ENCODE measurements at regions not wholly inside any gene's neighbourhood (a gene's known extent, or its start where the extent isn't known, plus 50 kb on each side); places are given as distances from the start of the nearest gene placed in this dataset.
"Not testable (repeated sequence)": the region's sequence is repeated elsewhere in the genome, so short reads cannot be mapped to it uniquely, and the experiment has no call there.

DNA sequence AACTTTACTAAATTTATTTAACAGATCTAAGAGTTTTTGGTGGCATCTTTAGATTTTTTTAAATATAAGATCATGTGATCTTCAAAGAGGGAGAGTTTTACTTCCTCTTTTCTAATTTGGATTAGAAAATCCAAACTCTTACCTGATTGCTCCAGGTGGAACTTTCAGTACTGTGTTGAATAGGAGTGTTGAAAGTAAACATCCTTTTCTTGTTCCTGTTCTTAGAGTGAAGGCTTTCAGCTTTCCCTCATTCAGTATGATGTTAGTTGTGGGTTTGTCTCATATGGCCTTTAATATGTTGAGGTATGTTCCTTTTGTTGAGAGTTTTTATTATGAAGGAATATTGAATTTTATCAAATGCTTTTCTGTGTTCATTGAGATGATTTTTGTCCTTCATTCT is 650.0 kb upstream of the SGCD start:
- Histone ChIP-seq H3K36me3 (ENCODE audit: control insufficient read depth, insufficient read depth, low read length) (no peaks in the 10 kb centered on the region), H3K27ac (ENCODE audit: low read depth, low read length, severe bottlenecking) (no peak overlapping the region), H3K9me3 (ENCODE audit: control insufficient read depth, low read length) (no peaks in the 10 kb centered on the region), H3K4me1 (ENCODE audit: control insufficient read depth, insufficient read depth, low read length, poor library complexity, severe bottlenecking) (no peaks in the 10 kb centered on the region), H3K4me3 (ENCODE audit: extremely low read depth, insufficient read depth, low read length, poor library complexity, severe bottlenecking) (no peak overlapping the region)

DNA sequence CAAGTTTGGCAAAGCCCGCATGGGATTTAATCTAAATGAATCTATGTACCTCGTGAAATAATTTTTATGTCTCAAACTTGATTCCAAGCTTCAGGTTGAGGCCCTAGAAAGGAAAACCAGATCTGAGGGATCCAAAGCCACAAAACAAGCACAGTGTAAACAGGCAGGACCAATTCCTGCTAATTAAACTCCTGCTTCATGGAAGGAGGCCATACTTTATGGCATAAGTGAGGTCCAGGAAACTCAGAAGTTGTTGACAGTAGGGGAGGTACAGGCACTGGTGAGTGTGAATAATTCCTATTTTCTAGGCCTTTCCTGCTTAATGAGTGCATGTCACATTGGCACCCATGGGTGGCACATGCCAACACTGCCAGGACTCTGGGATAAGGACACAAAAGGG is 648.6 kb upstream of the SGCD start:
- Histone ChIP-seq H3K4me3 (ENCODE audit: extremely low read depth, insufficient read depth, low read length, poor library complexity, severe bottlenecking) (no peak overlapping the region), H3K36me3 (ENCODE audit: control insufficient read depth, insufficient read depth, low read length) (no peaks in the 10 kb centered on the region), H3K4me1 (ENCODE audit: control insufficient read depth, insufficient read depth, low read length, poor library complexity, severe bottlenecking) (no peaks in the 10 kb centered on the region), H3K27ac (ENCODE audit: low read depth, low read length, severe bottlenecking) (no peak overlapping the region), H3K9me3 (ENCODE audit: control insufficient read depth, low read length) (no peaks in the 10 kb centered on the region)
- 90% methylated on average over 1 of the region's 2 CpGs; no CpG with 5 or more reads in 1 of the 2 experiments for WGBS, 2 experiments (ENCODE audit: insufficient coverage in 2 of 2)

DNA sequence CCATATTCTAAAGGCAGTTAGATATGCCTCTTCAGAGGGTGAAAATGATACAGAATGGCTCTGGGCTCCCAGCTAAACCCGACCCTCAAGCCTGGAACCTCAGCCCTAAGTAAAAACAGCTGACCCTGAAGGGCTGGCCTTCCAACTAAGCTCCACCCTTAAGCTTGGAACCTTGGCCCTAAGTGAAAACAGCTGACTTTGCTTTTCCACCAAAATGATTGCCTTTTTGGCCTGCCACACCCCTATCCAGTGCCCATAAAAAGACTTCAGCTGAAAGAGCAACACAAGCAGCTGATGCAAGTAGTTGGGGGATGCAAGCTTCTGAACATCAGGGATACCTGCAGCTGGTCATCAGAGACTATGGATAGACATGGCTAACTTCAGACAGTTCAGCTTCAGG is 647.4 kb upstream of the SGCD start:
- Histone ChIP-seq H3K36me3 (ENCODE audit: control insufficient read depth, insufficient read depth, low read length) (no peaks in the 10 kb centered on the region), H3K27ac (ENCODE audit: low read depth, low read length, severe bottlenecking) (no peak overlapping the region), H3K4me3 (ENCODE audit: extremely low read depth, insufficient read depth, low read length, poor library complexity, severe bottlenecking) (no peak overlapping the region), H3K4me1 (ENCODE audit: control insufficient read depth, insufficient read depth, low read length, poor library complexity, severe bottlenecking) (no peaks in the 10 kb centered on the region), H3K9me3 (ENCODE audit: control insufficient read depth, low read length) (no peaks in the 10 kb centered on the region)
- WGBS, 2 experiments (ENCODE audit: insufficient coverage in 2 of 2) = 80% methylated on average over 1 of the region's 1 CpG; no CpG with 5 or more reads in 1 of the 2 experiments

GRCh38 chr5:155684417-155684816 is 642.5 kb upstream of the SGCD start:
- Histone ChIP-seq H3K4me1 (ENCODE audit: control insufficient read depth, insufficient read depth, low read length, poor library complexity, severe bottlenecking) (no peaks in the 10 kb centered on the region), H3K9me3 (ENCODE audit: control insufficient read depth, low read length) (no peaks in the 10 kb centered on the region), H3K36me3 (ENCODE audit: control insufficient read depth, insufficient read depth, low read length) (no peaks in the 10 kb centered on the region), H3K4me3 (ENCODE audit: extremely low read depth, insufficient read depth, low read length, poor library complexity, severe bottlenecking) (no peak overlapping the region), H3K27ac (ENCODE audit: low read depth, low read length, severe bottlenecking) (no peak overlapping the region)

DNA sequence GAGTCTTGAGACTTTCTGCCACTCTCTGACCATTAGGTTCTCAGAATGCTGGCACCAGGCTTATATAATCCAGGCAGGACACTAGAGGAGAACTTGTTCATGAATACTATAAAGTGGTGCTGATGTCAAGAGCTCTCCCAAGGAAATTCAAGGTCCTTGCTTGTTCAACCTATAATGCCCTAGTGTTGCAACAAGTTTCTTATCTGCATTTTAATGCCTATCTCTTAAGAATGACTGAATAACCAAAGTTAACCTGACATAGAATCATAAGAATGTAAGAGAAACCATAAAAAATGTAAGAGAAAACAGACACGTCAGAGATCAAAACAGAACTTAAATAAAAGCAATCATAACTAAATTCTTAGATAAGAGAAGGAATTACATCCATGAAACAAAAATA is 640.8 kb upstream of the SGCD start:
- H3K4me3 ChIP-seq (ENCODE audit: extremely low read depth, insufficient read depth, low read length, poor library complexity, severe bottlenecking) = no peak overlapping the region
- H3K9me3 ChIP-seq (ENCODE audit: control insufficient read depth, low read length) = no peaks in the 10 kb centered on the region
- no peaks in the 10 kb centered on the region for H3K4me1 ChIP-seq (ENCODE audit: control insufficient read depth, insufficient read depth, low read length, poor library complexity, severe bottlenecking)
- H3K27ac ChIP-seq (ENCODE audit: low read depth, low read length, severe bottlenecking) = no peak overlapping the region
- WGBS, 2 experiments (ENCODE audit: insufficient coverage in 2 of 2) = no CpG with 5 or more reads among the region's 1 CpG
- H3K36me3 ChIP-seq (ENCODE audit: control insufficient read depth, insufficient read depth, low read length) = no peaks in the 10 kb centered on the region

DNA sequence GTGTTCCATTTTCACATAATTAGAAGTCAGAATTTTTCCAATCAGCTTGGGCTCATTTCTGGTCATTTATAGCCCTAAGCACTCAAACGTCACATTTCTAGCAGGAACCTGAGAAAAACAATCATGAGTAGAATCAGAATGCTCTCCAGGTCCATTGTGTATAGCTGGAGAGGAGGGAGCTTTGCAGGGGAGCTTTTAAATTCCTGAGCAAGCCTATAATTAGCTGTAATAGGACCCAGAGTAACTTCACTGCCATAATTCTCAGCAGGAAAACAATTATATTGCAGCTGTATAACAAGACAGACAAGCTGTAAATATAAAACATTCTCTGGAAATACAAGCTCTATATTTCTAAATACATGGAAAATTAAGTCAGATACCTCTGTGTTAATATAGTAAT is 637.6 kb upstream of the SGCD start:
- H3K27ac ChIP-seq (ENCODE audit: low read depth, low read length, severe bottlenecking) = no peak overlapping the region
- no peak overlapping the region for H3K4me3 ChIP-seq (ENCODE audit: extremely low read depth, insufficient read depth, low read length, poor library complexity, severe bottlenecking)
- H3K36me3 ChIP-seq (ENCODE audit: control insufficient read depth, insufficient read depth, low read length) = no peaks in the 10 kb centered on the region
- 100% methylated on average over 1 of the region's 1 CpG; no CpG with 5 or more reads in 1 of the 2 experiments for WGBS, 2 experiments (ENCODE audit: insufficient coverage in 2 of 2)
- H3K4me1 ChIP-seq (ENCODE audit: control insufficient read depth, insufficient read depth, low read length, poor library complexity, severe bottlenecking) = no peaks in the 10 kb centered on the region
- no peaks in the 10 kb centered on the region for H3K9me3 ChIP-seq (ENCODE audit: control insufficient read depth, low read length)

DNA sequence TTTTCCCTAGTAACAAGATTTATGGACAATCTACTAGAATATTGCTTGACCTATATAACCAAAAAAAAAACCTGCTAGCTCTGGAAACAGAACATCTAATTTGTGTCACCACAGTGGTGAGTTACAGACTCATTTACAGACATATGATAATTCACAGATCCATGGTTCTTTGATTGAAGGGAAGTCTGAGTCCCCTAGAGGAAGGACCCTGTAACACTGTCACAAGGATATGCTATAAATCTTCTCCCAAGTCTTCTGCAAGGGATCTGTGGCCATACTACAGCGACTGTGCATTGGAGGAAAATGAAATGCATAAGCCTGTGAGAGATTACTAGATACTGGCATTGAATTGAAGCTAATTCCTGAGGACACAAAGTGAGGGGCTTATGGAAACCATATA is 630.6 kb upstream of the SGCD start:
- Histone ChIP-seq H3K9me3 (ENCODE audit: control insufficient read depth, low read length) (no peaks in the 10 kb centered on the region), H3K36me3 (ENCODE audit: control insufficient read depth, insufficient read depth, low read length) (no peaks in the 10 kb centered on the region), H3K4me3 (ENCODE audit: extremely low read depth, insufficient read depth, low read length, poor library complexity, severe bottlenecking) (no peak overlapping the region), H3K4me1 (ENCODE audit: control insufficient read depth, insufficient read depth, low read length, poor library complexity, severe bottlenecking) (no peaks in the 10 kb centered on the region), H3K27ac (ENCODE audit: low read depth, low read length, severe bottlenecking) (no peak overlapping the region)
- 78 to 80% methylated on average over 1 of the region's 1 CpG for WGBS, 2 experiments (ENCODE audit: insufficient coverage in 2 of 2)

DNA sequence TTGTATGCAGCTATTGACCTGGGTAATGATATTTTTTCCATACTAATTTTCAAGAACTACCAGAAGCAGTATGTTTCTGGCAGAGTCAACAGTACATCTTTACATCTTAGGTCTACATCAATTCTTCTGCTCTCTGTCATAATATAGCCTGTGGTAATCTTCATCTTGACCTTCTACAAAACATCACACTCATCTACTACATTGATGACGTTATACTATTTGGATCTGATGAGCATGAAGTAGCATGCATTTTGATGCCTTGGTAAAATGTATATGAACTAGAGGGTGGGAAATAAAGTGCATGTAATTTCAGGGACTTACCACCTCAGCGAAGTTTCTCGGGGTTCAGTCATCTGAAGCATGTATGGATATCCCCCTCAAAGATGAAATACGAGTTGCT is 629.7 kb upstream of the SGCD start:
- Histone ChIP-seq H3K36me3 (ENCODE audit: control insufficient read depth, insufficient read depth, low read length) (no peaks in the 10 kb centered on the region), H3K27ac (ENCODE audit: low read depth, low read length, severe bottlenecking) (no peak overlapping the region), H3K4me1 (ENCODE audit: control insufficient read depth, insufficient read depth, low read length, poor library complexity, severe bottlenecking) (no peaks in the 10 kb centered on the region), H3K9me3 (ENCODE audit: control insufficient read depth, low read length) (no peaks in the 10 kb centered on the region), H3K4me3 (ENCODE audit: extremely low read depth, insufficient read depth, low read length, poor library complexity, severe bottlenecking) (no peak overlapping the region)
- 84% methylated on average over 3 of the region's 4 CpGs; no CpG with 5 or more reads in 1 of the 2 experiments for WGBS, 2 experiments (ENCODE audit: insufficient coverage in 2 of 2)

DNA sequence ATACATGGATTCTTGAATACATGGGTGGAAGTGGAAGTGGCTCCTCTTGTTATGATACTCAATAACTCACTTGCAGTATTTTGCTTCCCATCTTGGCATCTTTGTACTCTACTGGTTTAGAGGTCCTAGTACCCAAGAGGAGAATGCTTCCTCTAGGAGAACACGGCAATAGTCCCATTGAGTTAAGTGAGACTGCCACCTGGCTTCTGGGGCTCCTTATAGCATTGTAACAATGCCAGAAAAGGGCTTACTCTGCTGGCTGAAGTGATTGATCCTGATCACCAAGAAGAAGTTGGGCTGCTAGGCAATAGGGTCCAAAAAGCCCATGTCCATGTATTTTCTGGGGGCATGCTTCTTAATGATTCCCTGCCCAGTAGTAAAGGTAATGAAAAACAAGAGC is 627.6 kb upstream of the SGCD start:
- no peaks in the 10 kb centered on the region for H3K9me3 ChIP-seq (ENCODE audit: control insufficient read depth, low read length)
- H3K4me3 ChIP-seq (ENCODE audit: extremely low read depth, insufficient read depth, low read length, poor library complexity, severe bottlenecking) = no peak overlapping the region
- H3K27ac ChIP-seq (ENCODE audit: low read depth, low read length, severe bottlenecking) = no peak overlapping the region
- WGBS, 2 experiments (ENCODE audit: insufficient coverage in 2 of 2) = 67 to 75% methylated on average over 1 of the region's 1 CpG
- no peaks in the 10 kb centered on the region for H3K4me1 ChIP-seq (ENCODE audit: control insufficient read depth, insufficient read depth, low read length, poor library complexity, severe bottlenecking)
- H3K36me3 ChIP-seq (ENCODE audit: control insufficient read depth, insufficient read depth, low read length) = no peaks in the 10 kb centered on the region

GRCh38 chr5:155700333-155700732 is 626.6 kb upstream of the SGCD start:
- no peaks in the 10 kb centered on the region for H3K36me3 ChIP-seq (ENCODE audit: control insufficient read depth, insufficient read depth, low read length)
- H3K9me3 ChIP-seq (ENCODE audit: control insufficient read depth, low read length) = no peaks in the 10 kb centered on the region
- 35 to 70% methylated on average over 2 of the region's 3 CpGs for WGBS, 2 experiments (ENCODE audit: insufficient coverage in 2 of 2)
- no peak overlapping the region for H3K27ac ChIP-seq (ENCODE audit: low read depth, low read length, severe bottlenecking)
- H3K4me3 ChIP-seq (ENCODE audit: extremely low read depth, insufficient read depth, low read length, poor library complexity, severe bottlenecking) = no peak overlapping the region
- H3K4me1 ChIP-seq (ENCODE audit: control insufficient read depth, insufficient read depth, low read length, poor library complexity, severe bottlenecking) = no peaks in the 10 kb centered on the region

GRCh38 chr5:155711882-155712281 is 615.1 kb upstream of the SGCD start:
- H3K4me3 ChIP-seq (ENCODE audit: extremely low read depth, insufficient read depth, low read length, poor library complexity, severe bottlenecking) = no peak overlapping the region
- whole genome bisulfite sequencing, 2 experiments (ENCODE audit: insufficient coverage in 2 of 2) = no CpG with 5 or more reads among the region's 1 CpG
- no peak overlapping the region for H3K27ac ChIP-seq (ENCODE audit: low read depth, low read length, severe bottlenecking)
- H3K4me1 ChIP-seq (ENCODE audit: control insufficient read depth, insufficient read depth, low read length, poor library complexity, severe bottlenecking) = no peaks in the 10 kb centered on the region
- no peaks in the 10 kb centered on the region for H3K36me3 ChIP-seq (ENCODE audit: control insufficient read depth, insufficient read depth, low read length)
- no peaks in the 10 kb centered on the region for H3K9me3 ChIP-seq (ENCODE audit: control insufficient read depth, low read length)

DNA sequence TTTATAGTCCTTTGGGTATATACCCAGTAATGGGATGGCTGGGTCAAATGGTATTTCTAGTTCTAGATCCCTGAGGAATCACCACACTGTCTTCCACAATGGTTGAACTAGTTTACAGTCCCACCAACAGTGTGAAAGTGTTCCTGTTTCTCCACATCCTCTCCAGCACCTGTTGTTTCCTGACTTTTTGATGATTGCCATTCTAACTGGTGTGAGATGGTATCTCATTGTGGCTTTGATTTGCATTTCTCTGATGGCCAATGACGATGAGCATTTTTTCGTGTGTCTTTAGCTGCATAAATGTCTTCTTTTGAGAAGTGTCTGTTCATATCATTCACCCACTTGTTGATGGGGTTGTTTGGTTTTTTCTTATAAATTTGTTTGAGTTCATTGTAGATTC is 612.5 kb upstream of the SGCD start:
- 61% methylated on average over 2 of the region's 2 CpGs; no CpG with 5 or more reads in 1 of the 2 experiments for WGBS, 2 experiments (ENCODE audit: insufficient coverage in 2 of 2)
- not testable (repeated sequence) for H3K4me1 ChIP-seq (ENCODE audit: control insufficient read depth, insufficient read depth, low read length, poor library complexity, severe bottlenecking); H3K36me3 ChIP-seq (ENCODE audit: control insufficient read depth, insufficient read depth, low read length); H3K9me3 ChIP-seq (ENCODE audit: control insufficient read depth, low read length); H3K27ac ChIP-seq (ENCODE audit: low read depth, low read length, severe bottlenecking); H3K4me3 ChIP-seq (ENCODE audit: extremely low read depth, insufficient read depth, low read length, poor library complexity, severe bottlenecking)
